K562 (cell line): ENCODE measurements at regions not wholly inside any gene's neighbourhood (a gene's known extent, or its start where the extent isn't known, plus 50 kb on each side); places are given as distances from the start of the nearest gene placed in this dataset.

Source experiments
- KAT7 ChIP-seq: sonication (generic); formaldehyde crosslinking; IDR thresholded peaks from 2 replicates; pipeline ENCODE4 v1.8.0; 2022; ENCODE audit warnings: missing genetic modification reagents, mild to moderate bottlenecking, borderline replicate concordance
- ZNF121 ChIP-seq: sonication (generic); formaldehyde crosslinking; conservative IDR thresholded peaks from 2 replicates; pipeline ENCODE4 v1.8.0; 2022; ENCODE audit warnings: missing genetic modification reagents

DNA sequence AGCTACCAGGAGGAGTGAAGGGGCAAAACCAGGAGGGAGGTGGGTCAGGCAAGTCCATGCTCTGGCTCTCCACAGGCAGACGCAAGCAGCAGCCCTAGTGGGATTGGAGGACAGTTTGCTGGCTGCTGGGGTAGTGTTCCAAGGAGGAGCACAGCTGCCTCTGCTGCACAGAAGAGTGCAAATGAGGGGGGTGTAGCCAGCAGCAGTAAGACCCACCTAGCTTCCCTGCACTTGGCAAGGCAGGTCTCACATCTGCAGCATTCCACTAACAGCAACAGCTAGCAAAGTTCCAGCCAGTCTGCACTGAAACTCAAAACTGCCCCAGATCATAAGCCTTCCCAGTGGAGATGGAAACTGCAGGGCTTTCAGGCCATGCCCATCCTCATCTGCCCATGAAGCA, 405.0 kb downstream of the UTRN start:
- no peak for TF ChIP-seq ZNF121 (CRISPR knock-in tag)
- no peak for TF ChIP-seq KAT7 (CRISPR knock-in tag)
